ENCODE measurements at regions not wholly inside any gene's neighbourhood (a gene's known extent, or its start where the extent isn't known, plus 50 kb on each side); places are given as distances from the start of the nearest gene placed in this dataset.
A peak's percentile ranks its signal among the peaks of the same experiment; 100 is the strongest.

- no peak for DNase-seq
Observed at GRCh38 chr10:4132216-4132556, 347.2 kb upstream of the KLF6 start.

- DNase-seq: peak; percentile 92
Observed at GRCh38 chr10:4131407-4132215, 346.6 kb upstream of the KLF6 start.

- DNase-seq: peak; percentile 56
Observed at GRCh38 chr10:4130685-4131084, 345.7 kb upstream of the KLF6 start.

- no peak for DNase-seq
Observed at GRCh38 chr10:4129866-4130477, 345.0 kb upstream of the KLF6 start.

- DNase-seq: peak; percentile 90
Observed at GRCh38 chr10:4127518-4128315, 342.7 kb upstream of the KLF6 start.

GRCh38 chr10:4125776-4126175 is 340.8 kb upstream of the KLF6 start:
- no peak for DNase-seq

- DNase-seq: peak; percentile 36
Observed at GRCh38 chr10:4121502-4122380, 336.7 kb upstream of the KLF6 start.

- DNase-seq: peak; percentile 48
Observed at GRCh38 chr10:4120096-4120853, 335.3 kb upstream of the KLF6 start.

- DNase-seq: no peak
Observed at GRCh38 chr10:4119107-4119506, 334.1 kb upstream of the KLF6 start.

GRCh38 chr10:4117604-4118003 is 332.6 kb upstream of the KLF6 start:
- DNase-seq: no peak

GRCh38 chr10:4111643-4112042 is 326.6 kb upstream of the KLF6 start:
- no peak for DNase-seq

- DNase-seq: no peak
Observed at GRCh38 chr10:4109469-4109868, 324.5 kb upstream of the KLF6 start.

GRCh38 chr10:4108693-4109092 is 323.7 kb upstream of the KLF6 start:
- DNase-seq: no peak

- no peak for DNase-seq
Observed at GRCh38 chr10:4107285-4107851, 322.4 kb upstream of the KLF6 start.

GRCh38 chr10:4103603-4104002 is 318.6 kb upstream of the KLF6 start:
- no peak for DNase-seq

- DNase-seq: no peak
Observed at GRCh38 chr10:4102802-4103344, 317.9 kb upstream of the KLF6 start.

GRCh38 chr10:4101918-4102654 is 317.1 kb upstream of the KLF6 start:
- no peak for DNase-seq

- no peak for DNase-seq
Observed at GRCh38 chr10:4100380-4100779, 315.4 kb upstream of the KLF6 start.

GRCh38 chr10:4099202-4099601 is 314.2 kb upstream of the KLF6 start:
- DNase-seq: no peak

GRCh38 chr10:4095166-4095917 is 310.3 kb upstream of the KLF6 start:
- DNase-seq: no peak
